Activated CD8-positive, alpha-beta T cell treated with anti-CD3 and anti-CD28 coated beads for 36 hours (primary cell): ENCODE measurements at regions not wholly inside any gene's neighbourhood (a gene's known extent, or its start where the extent isn't known, plus 50 kb on each side); places are given as distances from the start of the nearest gene placed in this dataset.

Experiments used
- ATAC-seq: fragments of 200-7000 bp; cut with Tn5 transposase; one replicate; pipeline ENCODE4 v1.10.0; 2021; ENCODE audit warnings: mild to moderate bottlenecking, moderate library complexity
- CTCF ChIA-PET: fragments of 350-600 bp; sonication (Branson Sonifier 250); formaldehyde crosslinking; loops from one replicate; lab custom pipeline; 2021; ENCODE audit warnings: antibody characterized with exemption; lab: Charles Lee
- POLR2A ChIA-PET: fragments of 350-600 bp; sonication (Branson Sonifier 250); formaldehyde crosslinking; loops from one replicate; lab custom pipeline; 2021; ENCODE audit warnings: antibody characterized with exemption; lab: Charles Lee
- DNase-seq: peaks from one replicate; pipeline ENCODE4 v3.0.0-alpha.2; 2020
- H3K27ac Mint-ChIP-seq: one replicate; pipeline ENCODE4 v1.8.0; 2021; ENCODE audit warnings: mild to moderate bottlenecking, mixed read lengths
- H3K27me3 Mint-ChIP-seq: one replicate; pipeline ENCODE4 v1.8.0; 2021; ENCODE audit warnings: mixed read lengths
- H3K36me3 Mint-ChIP-seq: one replicate; pipeline ENCODE4 v1.8.0; 2021; ENCODE audit warnings: low read depth, mixed read lengths
- H3K4me1 Mint-ChIP-seq: one replicate; pipeline ENCODE4 v1.8.0; 2021; ENCODE audit warnings: low read depth, mixed read lengths
- H3K4me3 Mint-ChIP-seq: one replicate; pipeline ENCODE4 v1.8.0; 2021; ENCODE audit warnings: mild to moderate bottlenecking, moderate library complexity, mixed read lengths
- H3K9me3 Mint-ChIP-seq: one replicate; pipeline ENCODE4 v1.8.0; 2021; ENCODE audit warnings: mixed read lengths
- CTCF ChIP-seq: fragments of 200-600 bp; IDR thresholded peaks from one replicate; pipeline ENCODE4 v1.8.0; 2022; ENCODE audit warnings: antibody characterized with exemption, mild to moderate bottlenecking
- intact Hi-C: fragments of 100-400 bp; cut with micrococcal nuclease; formaldehyde crosslinking; loops from one replicate; pipeline ENCODE4 v1.10.0; 2022

- no peaks in the 10 kb centered on the region for H3K27me3 Mint-ChIP-seq
- H3K9me3 Mint-ChIP-seq, result no peaks in the 10 kb centered on the region
- no peak overlapping the region for H3K27ac Mint-ChIP-seq
- ATAC-seq (no peak), DNase-seq (no peak)
- H3K36me3 Mint-ChIP-seq, result no peaks in the 10 kb centered on the region
- H3K4me3 Mint-ChIP-seq, result no peak overlapping the region
- H3K4me1 Mint-ChIP-seq, result no peaks in the 10 kb centered on the region
- intact Hi-C loops, result no loop called here
- TF ChIP-seq CTCF, result no peak
- CTCF ChIA-PET, result no interaction called here
- POLR2A ChIA-PET, result no interaction called here
Measured at GRCh38 chr6:16048221-16048620, 80.7 kb upstream of the MYLIP start.

GRCh38 chr6:16047435-16047990 is 81.4 kb upstream of the MYLIP start:
- POLR2A ChIA-PET, result no interaction called here
- Mint-ChIP-seq H3K4me1 (no peaks in the 10 kb centered on the region), H3K4me3 (no peak overlapping the region), H3K27me3 (no peaks in the 10 kb centered on the region), H3K36me3 (no peaks in the 10 kb centered on the region), H3K27ac (no peak overlapping the region), H3K9me3 (no peaks in the 10 kb centered on the region)
- CTCF ChIA-PET, result no interaction called here
- DNase-seq (no peak), ATAC-seq (no peak)
- no peak for TF ChIP-seq CTCF
- intact Hi-C loops, result no loop called here

GRCh38 chr6:16045238-16045637 is 83.6 kb upstream of the MYLIP start:
- Mint-ChIP-seq H3K36me3 (no peaks in the 10 kb centered on the region), H3K4me1 (peaks cover 2% of the 10 kb centered on the region), H3K27ac (no peak overlapping the region), H3K9me3 (no peaks in the 10 kb centered on the region), H3K4me3 (no peak overlapping the region), H3K27me3 (peaks cover 1% of the 10 kb centered on the region)
- ATAC-seq, result no peak
- CTCF ChIA-PET, result no interaction called here
- DNase-seq, result no peak
- POLR2A ChIA-PET, result no interaction called here
- no peak for TF ChIP-seq CTCF
- intact Hi-C loops, result no loop called here

GRCh38 chr6:16044211-16044643 is 84.7 kb upstream of the MYLIP start:
- Mint-ChIP-seq H3K9me3 (peaks cover 3% of the 10 kb centered on the region), H3K27me3 (peaks cover 1% of the 10 kb centered on the region), H3K36me3 (no peaks in the 10 kb centered on the region), H3K4me3 (no peak overlapping the region), H3K4me1 (peaks cover 2% of the 10 kb centered on the region), H3K27ac (no peak overlapping the region)
- ATAC-seq (no peak), DNase-seq (no peak)
- TF ChIP-seq CTCF, result no peak
- ChIA-PET CTCF (no interaction called here), POLR2A (no interaction called here)
- intact Hi-C loops, result no loop called here

- DNase-seq (no peak), ATAC-seq (no peak)
- no peak for TF ChIP-seq CTCF
- ChIA-PET CTCF (interaction anchor here (1.6 kb wide), 1 partner anchor 140 kb away, joined by 4 read pairs; no protein-coding TSS in a partner anchor), POLR2A (no interaction called here)
- H3K4me3 Mint-ChIP-seq, result no peak overlapping the region
- peaks cover 1% of the 10 kb centered on the region for H3K27me3 Mint-ChIP-seq
- H3K36me3 Mint-ChIP-seq, result no peaks in the 10 kb centered on the region
- peaks cover 2% of the 10 kb centered on the region for H3K4me1 Mint-ChIP-seq
- no peak overlapping the region for H3K27ac Mint-ChIP-seq
- intact Hi-C loops, result no loop called here
- peaks cover 3% of the 10 kb centered on the region for H3K9me3 Mint-ChIP-seq
Measured at GRCh38 chr6:16043171-16044135, 85.4 kb upstream of the MYLIP start.
